SK-N-SH (cell line): ENCODE measurements at regions not wholly inside any gene's neighbourhood (a gene's known extent, or its start where the extent isn't known, plus 50 kb on each side); places are given as distances from the start of the nearest gene placed in this dataset.

Source experiments
- CTCF ChIA-PET: fragments of 300-600, 350-600 bp; formaldehyde crosslinking; extraction: SDS; loops from one replicate; lab custom pipeline; 2021; lab: Yijun Ruan, JAX
- POLR2A ChIA-PET: fragments of 350-600 bp; sonication (Branson Sonifier 250); formaldehyde crosslinking; extraction: SDS; loops from one replicate; lab custom pipeline; 2020; ENCODE audit warnings: antibody characterized with exemption, inconsistent platforms; lab: Yijun Ruan, JAX
- DNase-seq: peaks from one replicate; pipeline ENCODE4 v3.0.0; 2012
- H2AFZ ChIP-seq: fragments of 200-600 bp; sonication (generic); 2 replicates; pipeline ENCODE4 v1.8.1; 2016; ENCODE audit warnings: antibody characterized with exemption, mild to moderate bottlenecking, low read depth
- H3F3A ChIP-seq: fragments of 200-600 bp; sonication (generic); replicated peaks from 2 replicates; pipeline ENCODE3; 2016; ENCODE audit warnings: antibody characterized with exemption, mild to moderate bottlenecking; ENCODE audit not compliant: insufficient read depth
- H3K27ac ChIP-seq, 2 experiments: fragments of 200-500 bp in 1 of 2; fragments of 200-600 bp in 1 of 2; sonication (Bioruptor generic) in 1 of 2; sonication (generic), shearing (Covaris generic) in 1 of 2; 2 replicates each; pipeline versions ENCODE4 v1.5.1 to v1.6.1; 2014 to 2016; ENCODE audit warnings: low read depth in 2 of 2, inconsistent platforms in 1 of 2, low read length in 1 of 2, mild to moderate bottlenecking in 1 of 2, mixed read lengths in 1 of 2
- H3K27me3 ChIP-seq: fragments of 200-600 bp; sonication (generic), shearing (Covaris generic); 2 replicates; pipeline ENCODE4 v1.6.1; 2016; ENCODE audit warnings: mixed run types; ENCODE audit not compliant: insufficient read depth
- H3K36me3 ChIP-seq, 2 experiments: fragments of 200-500 bp in 1 of 2; fragments of 200-600 bp in 1 of 2; sonication (Bioruptor generic) in 1 of 2; sonication (generic) in 1 of 2; replicated peaks in 1 of 2; 2 replicates each; pipeline versions ENCODE3 to v1.5.1; 2014 to 2016; ENCODE audit warnings: low read length in 1 of 2, mild to moderate bottlenecking in 1 of 2; ENCODE audit not compliant: insufficient read depth in 2 of 2, control insufficient read depth in 1 of 2
- H3K4me1 ChIP-seq, 2 experiments: fragments of 200-500 bp in 1 of 2; fragments of 200-600 bp in 1 of 2; sonication (Bioruptor generic) in 1 of 2; sonication (generic), shearing (Covaris generic) in 1 of 2; 2 replicates each; pipeline versions ENCODE4 v1.5.1 to v1.6.1; 2014 to 2016; ENCODE audit warnings: low read depth in 1 of 2, low read length in 1 of 2, mixed run types in 1 of 2; ENCODE audit not compliant: insufficient read depth in 2 of 2, control insufficient read depth in 1 of 2
- H3K4me2 ChIP-seq: fragments of 200-600 bp; sonication (generic), shearing (Covaris generic); 2 replicates; pipeline ENCODE4 v1.6.1; 2017; ENCODE audit warnings: mixed run types
- H3K4me3 ChIP-seq, 2 experiments: fragments of 200-500 bp in 1 of 2; fragments of 200-600 bp in 1 of 2; sonication (Bioruptor generic) in 1 of 2; sonication (generic), shearing (Covaris generic) in 1 of 2; 2 replicates each; pipeline versions ENCODE4 v1.5.1 to v1.8.1; 2014 to 2016; ENCODE audit warnings: low read depth in 2 of 2, inconsistent platforms in 1 of 2, low read length in 1 of 2, mild to moderate bottlenecking in 1 of 2, mixed read lengths in 1 of 2, moderate library complexity in 1 of 2
- H3K79me2 ChIP-seq: fragments of 200-600 bp; sonication (generic); 2 replicates; pipeline ENCODE4 v1.8.1; 2017; ENCODE audit warnings: mild to moderate bottlenecking; ENCODE audit not compliant: insufficient read depth
- H3K9ac ChIP-seq: fragments of 200-600 bp; sonication (generic); 2 replicates; pipeline ENCODE4 v1.6.1; 2017; ENCODE audit warnings: mixed run types
- H3K9me2 ChIP-seq: fragments of 200-600 bp; sonication (generic); 2 replicates; pipeline ENCODE4 v1.6.1; 2017; ENCODE audit warnings: mixed run types
- H3K9me3 ChIP-seq: fragments of 200-600 bp; sonication (generic); 2 replicates; pipeline ENCODE4 v1.6.1; 2017; ENCODE audit warnings: mixed run types, mild to moderate bottlenecking, moderate library complexity
- H4K20me1 ChIP-seq: fragments of 200-600 bp; sonication (generic); 2 replicates; pipeline ENCODE4 v1.6.1; 2017; ENCODE audit warnings: mild to moderate bottlenecking, mixed run types; ENCODE audit not compliant: insufficient read depth
- CHD2 ChIP-seq: fragments of 150-350 bp; IDR thresholded peaks from 2 replicates; pipeline ENCODE4 v1.6.1; 2018; ENCODE audit warnings: low read length; ENCODE audit not compliant: partially characterized antibody
- EZH2phosphoT487 ChIP-seq: fragments of 200-600 bp; sonication (generic); IDR thresholded peaks from 2 replicates; pipeline ENCODE4 v1.6.1; 2017; ENCODE audit warnings: low read depth, mixed run types, mild to moderate bottlenecking, antibody characterized with exemption, moderate library complexity, borderline replicate concordance
- FOSL2 ChIP-seq: IDR thresholded peaks from 2 replicates; pipeline ENCODE4 v1.4.0; 2012; ENCODE audit warnings: low read depth, mild to moderate bottlenecking, moderate library complexity, borderline replicate concordance
- FOXM1 ChIP-seq: IDR thresholded peaks from 2 replicates; pipeline ENCODE4 v1.4.0; 2012; ENCODE audit warnings: low read depth, mild to moderate bottlenecking
- GATA2 ChIP-seq: sonication (generic); formaldehyde crosslinking; IDR thresholded peaks from 2 replicates; pipeline ENCODE4 v1.5.0; 2020; ENCODE audit warnings: mild to moderate bottlenecking, missing genetic modification reagents
- IRF3 ChIP-seq: fragments of 150-350 bp; IDR thresholded peaks from 2 replicates; pipeline ENCODE4 v1.6.1; 2016; ENCODE audit warnings: mild to moderate bottlenecking, low read depth, low read length
- JUND ChIP-seq: IDR thresholded peaks from 2 replicates; pipeline ENCODE4 v1.4.0; 2012
- NFIC ChIP-seq: IDR thresholded peaks from 2 replicates; pipeline ENCODE4 v1.4.0; 2012; ENCODE audit warnings: borderline replicate concordance
- PBX3 ChIP-seq: IDR thresholded peaks from 2 replicates; pipeline ENCODE4; 2012
- POLR2AphosphoS5 ChIP-seq: IDR thresholded peaks from 2 replicates; pipeline ENCODE4 v1.6.1; 2012; ENCODE audit warnings: low read depth, low read length
- RAD21 ChIP-seq: IDR thresholded peaks from 2 replicates; pipeline ENCODE4 v1.6.1; 2012; ENCODE audit warnings: mild to moderate bottlenecking, low read length
- REST ChIP-seq: IDR thresholded peaks from 2 replicates; pipeline ENCODE4 v1.6.1; 2012; ENCODE audit warnings: mild to moderate bottlenecking, low read depth, low read length, moderate library complexity
- RXRA ChIP-seq: IDR thresholded peaks from 2 replicates; pipeline ENCODE4 v1.4.0; 2012; ENCODE audit warnings: low read depth, mild to moderate bottlenecking, borderline replicate concordance
- SMC3 ChIP-seq: IDR thresholded peaks from 2 replicates; pipeline ENCODE4 v1.6.1; 2012; ENCODE audit warnings: low read depth, low read length, improper control_type of control experiment
- TAF1 ChIP-seq: IDR thresholded peaks from 2 replicates; pipeline ENCODE4 v1.6.1; 2012; ENCODE audit warnings: low read depth, mild to moderate bottlenecking, low read length, moderate library complexity, borderline replicate concordance
- TCF12 ChIP-seq: IDR thresholded peaks from 2 replicates; pipeline ENCODE4 v1.4.0; 2012
- USF1 ChIP-seq: IDR thresholded peaks from 2 replicates; pipeline ENCODE4 v1.4.0; 2012; ENCODE audit warnings: low read depth, borderline replicate concordance
- WGBS: methylation state at CpG from one replicate; pipeline ENCODE4 v1.1.6; 2017; ENCODE audit warnings: low lambda C conversion rate; 5-methylcytosine and 5-hydroxymethylcytosine counted together

GRCh38 chr9:71504636-71505035 is 263.7 kb downstream of the CEMIP2 start:
- no peaks in the 10 kb centered on the region for H3K36me3 ChIP-seq
- no peaks in the 10 kb centered on the region for H3K79me2 ChIP-seq
- no peak overlapping the region for H3K4me2 ChIP-seq
- H3K27ac ChIP-seq: no peak overlapping the region
- TF ChIP-seq REST (no peak), RXRA (no peak), POLR2AphosphoS5 (no peak), USF1 (no peak), NFIC (no peak), PBX3 (no peak), GATA2 (CRISPR knock-in tag) (no peak), FOXM1 (no peak), JUND (no peak), SMC3 (no peak), TAF1 (no peak), CHD2 (no peak), FOSL2 (no peak), RAD21 (no peak)
- no peak overlapping the region for H3K9ac ChIP-seq
- no peak overlapping the region for H3K4me3 ChIP-seq
- 6% methylated on average over 3 of the region's 3 CpGs for whole genome bisulfite sequencing
- H3K9me3 ChIP-seq: no peaks in the 10 kb centered on the region
- H2AFZ ChIP-seq: no peak overlapping the region
- H3K9me2 ChIP-seq: no peaks in the 10 kb centered on the region
- no peaks in the 10 kb centered on the region for H4K20me1 ChIP-seq
- CTCF ChIA-PET: no interaction called here
- no peaks in the 10 kb centered on the region for H3K27me3 ChIP-seq
- H3F3A ChIP-seq: no peaks in the 10 kb centered on the region
- POLR2A ChIA-PET: no interaction called here
- no peak for DNase-seq
- H3K4me1 ChIP-seq: no peaks in the 10 kb centered on the region

GRCh38 chr9:71498691-71499090 is 269.6 kb downstream of the CEMIP2 start:
- Histone ChIP-seq H3K79me2 (no peaks in the 10 kb centered on the region), H3K9me3 (no peaks in the 10 kb centered on the region), H3K4me3 (no peak overlapping the region), H3K4me2 (no peak overlapping the region), H4K20me1 (no peaks in the 10 kb centered on the region), H3K9ac (no peak overlapping the region), H3K36me3 (no peaks in the 10 kb centered on the region), H3K27me3 (no peaks in the 10 kb centered on the region), H3K9me2 (no peaks in the 10 kb centered on the region), H3F3A (no peaks in the 10 kb centered on the region), H2AFZ (no peak overlapping the region), H3K4me1 (no peaks in the 10 kb centered on the region), H3K27ac (no peak overlapping the region)
- WGBS: 13% methylated on average over 1 of the region's 1 CpG
- no peak for DNase-seq
- TF ChIP-seq IRF3: no peak
- no peak for TF ChIP-seq TCF12
- no peak for TF ChIP-seq EZH2phosphoT487
- ChIA-PET POLR2A (no interaction called here), CTCF (no interaction called here)
